Calu3 (cell line): ENCODE measurements at regions not wholly inside any gene's neighbourhood (a gene's known extent, or its start where the extent isn't known, plus 50 kb on each side); places are given as distances from the start of the nearest gene placed in this dataset.

Source experiments
- BruUV-seq: library from RNA; stranded (reverse); fragments of 400-500 nt; replicated peaks from 2 replicates; lab custom pipeline; 2021; lab: Mats Ljungman, UMichigan
- CTCF ChIA-PET: fragments of 300-600 bp; sonication (Branson Sonifier 250); formaldehyde crosslinking; loops from one replicate; lab custom pipeline; 2022; ENCODE audit warnings: antibody characterized with exemption; lab: Charles Lee
- DNase-seq: peaks from one replicate; pipeline ENCODE4 v3.0.0; 2022
- H3K27ac Mint-ChIP-seq: one replicate; pipeline ENCODE4 v1.8.0; 2022; ENCODE audit warnings: mixed read lengths; ENCODE audit not compliant: unreplicated experiment
- H3K27me3 Mint-ChIP-seq: one replicate; pipeline ENCODE4 v1.8.0; 2022; ENCODE audit warnings: mixed read lengths; ENCODE audit not compliant: unreplicated experiment
- H3K36me3 Mint-ChIP-seq: one replicate; pipeline ENCODE4 v1.8.0; 2022; ENCODE audit warnings: mild to moderate bottlenecking, moderate library complexity, mixed read lengths; ENCODE audit not compliant: insufficient read depth, unreplicated experiment
- H3K4me1 Mint-ChIP-seq: one replicate; pipeline ENCODE4 v1.8.0; 2022; ENCODE audit warnings: mild to moderate bottlenecking, low read depth, mixed read lengths; ENCODE audit not compliant: unreplicated experiment
- H3K4me3 Mint-ChIP-seq: one replicate; pipeline ENCODE4 v1.8.0; 2022; ENCODE audit warnings: mild to moderate bottlenecking, low read depth, moderate library complexity, mixed read lengths; ENCODE audit not compliant: unreplicated experiment
- H3K9me3 Mint-ChIP-seq: one replicate; pipeline ENCODE4 v1.8.0; 2022; ENCODE audit warnings: low read depth, mixed read lengths; ENCODE audit not compliant: unreplicated experiment
- intact Hi-C: fragments of 100-400 bp; cut with micrococcal nuclease; formaldehyde crosslinking; loops from one replicate; pipeline ENCODE4 v1.10.0; 2022; ENCODE audit not compliant: unreplicated experiment
- TF ChIP-seq, protein P1 (sequence below): fragments of 200-600 bp; IDR thresholded peaks from one replicate; pipeline ENCODE4 v1.8.0; 2022; ENCODE audit warnings: antibody characterized with exemption; ENCODE audit not compliant: unreplicated experiment

DNA sequence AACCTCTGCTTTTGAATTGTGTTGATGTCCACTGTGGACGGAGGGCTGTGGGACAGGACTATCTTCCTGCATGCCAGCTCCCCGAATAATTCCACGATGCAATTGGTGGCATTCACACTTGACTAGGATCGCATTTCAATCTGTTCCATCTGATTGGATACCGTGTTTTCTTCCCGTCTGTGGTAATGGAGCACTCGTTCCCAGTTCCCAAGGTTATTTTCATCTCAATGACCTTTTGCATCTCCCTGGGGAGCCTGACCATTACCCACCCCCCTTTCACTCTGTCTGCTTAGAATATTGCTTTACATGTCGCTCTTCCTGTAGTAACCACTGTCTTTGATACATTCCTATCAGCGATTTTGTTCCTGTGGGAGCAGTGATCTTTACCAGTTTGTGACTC lies 402.2 kb upstream of the WWC1 start:
- peaks cover 65% of the 10 kb centered on the region for H3K27me3 Mint-ChIP-seq
- no TSS peak for BruUV-seq
- intact Hi-C loops, result no loop called here
- H3K4me3 Mint-ChIP-seq, result no peak overlapping the region
- no peak for DNase-seq
- H3K36me3 Mint-ChIP-seq, result no peaks in the 10 kb centered on the region
- H3K27ac Mint-ChIP-seq, result no peak overlapping the region
- CTCF ChIA-PET, result no interaction called here
- no peaks in the 10 kb centered on the region for H3K9me3 Mint-ChIP-seq
- no peaks in the 10 kb centered on the region for H3K4me1 Mint-ChIP-seq
- TF ChIP-seq, protein P1, sequence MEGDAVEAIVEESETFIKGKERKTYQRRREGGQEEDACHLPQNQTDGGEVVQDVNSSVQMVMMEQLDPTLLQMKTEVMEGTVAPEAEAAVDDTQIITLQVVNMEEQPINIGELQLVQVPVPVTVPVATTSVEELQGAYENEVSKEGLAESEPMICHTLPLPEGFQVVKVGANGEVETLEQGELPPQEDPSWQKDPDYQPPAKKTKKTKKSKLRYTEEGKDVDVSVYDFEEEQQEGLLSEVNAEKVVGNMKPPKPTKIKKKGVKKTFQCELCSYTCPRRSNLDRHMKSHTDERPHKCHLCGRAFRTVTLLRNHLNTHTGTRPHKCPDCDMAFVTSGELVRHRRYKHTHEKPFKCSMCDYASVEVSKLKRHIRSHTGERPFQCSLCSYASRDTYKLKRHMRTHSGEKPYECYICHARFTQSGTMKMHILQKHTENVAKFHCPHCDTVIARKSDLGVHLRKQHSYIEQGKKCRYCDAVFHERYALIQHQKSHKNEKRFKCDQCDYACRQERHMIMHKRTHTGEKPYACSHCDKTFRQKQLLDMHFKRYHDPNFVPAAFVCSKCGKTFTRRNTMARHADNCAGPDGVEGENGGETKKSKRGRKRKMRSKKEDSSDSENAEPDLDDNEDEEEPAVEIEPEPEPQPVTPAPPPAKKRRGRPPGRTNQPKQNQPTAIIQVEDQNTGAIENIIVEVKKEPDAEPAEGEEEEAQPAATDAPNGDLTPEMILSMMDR, result no peak

DNA sequence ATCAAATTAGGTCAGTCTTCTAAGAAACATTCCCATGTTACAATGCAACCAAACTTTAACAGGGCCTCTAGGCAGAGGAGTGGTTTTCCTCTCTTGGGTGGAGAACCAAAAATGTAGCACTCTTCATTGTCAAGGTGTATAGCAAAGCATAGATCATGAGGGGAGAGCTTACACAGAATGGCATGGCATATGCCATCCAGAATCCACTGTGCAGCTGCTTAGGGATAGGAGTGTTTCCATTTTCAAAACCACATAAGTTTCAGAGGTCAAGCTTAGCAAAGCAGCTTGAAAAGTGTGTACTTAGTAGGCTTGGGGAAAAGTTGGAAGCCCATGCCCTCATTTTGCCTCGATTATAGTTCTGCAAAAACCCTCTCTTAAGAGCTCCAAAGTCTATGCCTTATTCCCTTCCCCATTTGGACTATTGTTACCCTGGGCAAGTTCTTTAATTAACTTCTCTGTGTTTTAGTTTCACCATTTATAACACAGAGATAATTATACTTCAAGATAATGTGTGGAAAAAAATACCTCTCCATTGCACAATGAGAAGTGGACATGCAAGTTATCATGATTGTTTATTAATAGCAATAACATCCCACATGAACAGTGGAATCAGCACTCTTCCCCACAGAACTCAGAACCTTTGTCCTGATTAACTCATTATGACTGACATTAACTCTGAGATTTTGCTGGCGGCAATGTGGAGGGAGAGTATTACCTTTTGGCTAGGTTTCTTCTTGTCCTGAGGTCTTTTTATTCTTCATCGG lies 398.9 kb upstream of the WWC1 start:
- CTCF ChIA-PET, result no interaction called here
- intact Hi-C loops, result no loop called here
- Mint-ChIP-seq H3K4me3 (no peak overlapping the region), H3K36me3 (no peaks in the 10 kb centered on the region), H3K9me3 (no peaks in the 10 kb centered on the region), H3K27ac (no peak overlapping the region), H3K27me3 (peaks cover 76% of the 10 kb centered on the region), H3K4me1 (no peaks in the 10 kb centered on the region)
- no TSS peak for BruUV-seq
- DNase-seq, result no peak
- TF ChIP-seq, protein P1, result no peak

DNA sequence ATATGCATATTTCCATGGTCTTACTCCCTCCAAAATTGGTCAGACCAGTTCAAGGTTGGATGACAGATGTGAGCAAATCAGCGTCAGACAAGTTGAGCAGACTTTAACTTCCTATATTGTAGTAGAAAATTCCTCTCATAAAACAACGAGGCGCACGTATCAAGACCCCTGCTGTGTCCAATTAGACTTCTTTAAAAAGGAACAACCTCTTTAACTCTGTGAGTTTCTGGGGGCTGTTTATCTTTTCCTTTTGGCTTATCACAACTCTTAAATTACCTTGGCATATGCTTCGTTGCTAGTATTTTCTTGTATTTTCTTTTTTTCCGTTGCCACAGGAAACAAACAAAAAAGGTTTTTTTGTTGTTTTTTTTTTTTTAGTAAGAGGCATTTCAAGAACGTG lies 398.2 kb upstream of the WWC1 start:
- no peak for DNase-seq
- Mint-ChIP-seq H3K27ac (no peak overlapping the region), H3K9me3 (no peaks in the 10 kb centered on the region), H3K4me1 (no peaks in the 10 kb centered on the region), H3K4me3 (no peak overlapping the region), H3K36me3 (no peaks in the 10 kb centered on the region), H3K27me3 (peaks cover 76% of the 10 kb centered on the region)
- intact Hi-C loops, result no loop called here
- no TSS peak for BruUV-seq
- TF ChIP-seq, protein P1, result no peak
- CTCF ChIA-PET, result no interaction called here

DNA sequence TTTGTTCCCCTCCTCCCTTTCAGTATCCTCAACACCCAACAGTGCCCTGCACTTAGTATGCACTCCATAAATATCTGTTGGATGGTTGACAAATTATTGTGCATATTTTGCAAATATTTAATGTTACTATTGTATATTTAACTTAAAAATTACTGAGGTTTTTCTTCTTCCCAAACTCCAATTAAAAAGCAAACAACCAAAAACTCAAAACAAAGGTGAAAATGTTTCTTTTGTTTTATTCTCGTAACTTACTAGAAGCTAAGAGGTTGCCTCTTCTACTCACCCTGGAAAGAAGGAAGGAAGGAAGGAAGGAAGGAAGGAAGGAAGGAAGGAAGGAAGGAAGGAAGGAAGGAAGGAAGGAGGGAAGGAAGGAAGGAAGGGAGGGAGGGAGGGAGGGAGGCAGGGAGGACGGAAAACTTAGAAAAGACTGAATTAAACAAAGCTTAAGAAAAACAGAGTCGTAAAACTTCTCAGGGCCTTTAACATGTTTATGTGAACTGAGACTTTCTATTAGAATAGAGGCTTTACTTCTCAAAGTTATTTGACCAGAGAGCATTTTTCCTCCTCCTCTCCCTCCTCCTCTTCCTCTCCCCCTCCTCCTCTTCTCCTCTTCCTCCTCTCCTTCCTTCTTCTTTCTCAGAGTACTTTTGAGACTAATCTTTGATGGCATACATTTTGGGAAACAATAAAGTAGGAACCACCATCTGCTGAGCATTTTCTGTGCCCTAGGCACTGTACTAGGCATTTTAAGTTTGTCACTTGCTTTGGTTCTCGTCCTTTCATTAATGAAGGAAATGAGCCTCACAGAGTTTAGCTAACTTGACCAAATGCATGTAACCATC lies 396.6 kb upstream of the WWC1 start:
- DNase-seq, result no peak
- Mint-ChIP-seq H3K27me3 (peaks cover 76% of the 10 kb centered on the region), H3K4me1 (no peaks in the 10 kb centered on the region), H3K36me3 (no peaks in the 10 kb centered on the region), H3K9me3 (no peaks in the 10 kb centered on the region), H3K27ac (no peak overlapping the region), H3K4me3 (no peak overlapping the region)
- BruUV-seq, result no TSS peak
- intact Hi-C loops, result no loop called here
- CTCF ChIA-PET, result interaction anchor here (1.6 kb wide), 1 partner anchor 15 kb away, joined by 3 read pairs; no protein-coding TSS in a partner anchor
- TF ChIP-seq, protein P1, result no peak
